GM19240 (cell line): ENCODE measurements at regions not wholly inside any gene's neighbourhood (a gene's known extent, or its start where the extent isn't known, plus 50 kb on each side); places are given as distances from the start of the nearest gene placed in this dataset.
"Not testable (repeated sequence)": the region's sequence is repeated elsewhere in the genome, so short reads cannot be mapped to it uniquely, and the experiment has no call there.

Experiments used
- DNase-seq: peaks from one replicate; pipeline ENCODE4 v3.0.0; 2011; ENCODE audit warnings: low spot score; ENCODE audit not compliant: insufficient read length

GRCh38 chr10:131811630-131812403 lies 89.0 kb upstream of the PPP2R2D start:
- DNase-seq = no peak

GRCh38 chr10:131812736-131813604 lies 87.8 kb upstream of the PPP2R2D start:
- DNase-seq = no peak

GRCh38 chr10:131814567-131815265 lies 86.1 kb upstream of the PPP2R2D start:
- no peak for DNase-seq

GRCh38 chr10:131815266-131816156 lies 85.3 kb upstream of the PPP2R2D start:
- no peak for DNase-seq

DNA sequence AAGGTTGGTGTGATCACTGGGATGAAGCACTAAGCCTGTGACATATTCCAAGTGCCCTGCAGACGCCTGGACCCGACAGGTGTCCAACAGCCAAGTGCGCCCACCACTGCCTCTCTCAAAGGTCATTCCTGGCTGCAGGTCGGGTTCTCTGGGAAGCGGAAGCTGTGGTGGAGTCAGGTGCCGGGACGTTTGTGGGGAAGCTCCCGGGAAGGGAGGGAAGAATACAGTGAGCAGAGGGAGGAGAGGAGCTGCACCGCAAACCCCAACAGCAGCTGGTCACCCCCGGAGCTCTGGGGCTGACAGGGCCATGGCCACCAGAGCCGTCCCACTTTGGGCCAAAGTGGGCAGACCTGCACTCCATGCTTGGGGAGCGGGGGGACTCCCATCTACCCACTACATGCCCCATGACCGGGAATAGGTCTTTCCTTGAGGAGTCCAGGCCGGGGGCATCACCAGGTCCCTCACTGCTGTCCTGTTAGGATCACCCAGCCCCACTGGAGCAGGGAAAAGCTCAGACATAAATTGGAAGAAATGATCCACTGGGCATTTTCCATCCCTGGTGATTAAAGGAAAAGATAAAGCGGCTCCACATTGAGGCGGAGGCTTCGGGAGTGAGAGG lies 84.5 kb upstream of the PPP2R2D start:
- DNase-seq = no peak

DNA sequence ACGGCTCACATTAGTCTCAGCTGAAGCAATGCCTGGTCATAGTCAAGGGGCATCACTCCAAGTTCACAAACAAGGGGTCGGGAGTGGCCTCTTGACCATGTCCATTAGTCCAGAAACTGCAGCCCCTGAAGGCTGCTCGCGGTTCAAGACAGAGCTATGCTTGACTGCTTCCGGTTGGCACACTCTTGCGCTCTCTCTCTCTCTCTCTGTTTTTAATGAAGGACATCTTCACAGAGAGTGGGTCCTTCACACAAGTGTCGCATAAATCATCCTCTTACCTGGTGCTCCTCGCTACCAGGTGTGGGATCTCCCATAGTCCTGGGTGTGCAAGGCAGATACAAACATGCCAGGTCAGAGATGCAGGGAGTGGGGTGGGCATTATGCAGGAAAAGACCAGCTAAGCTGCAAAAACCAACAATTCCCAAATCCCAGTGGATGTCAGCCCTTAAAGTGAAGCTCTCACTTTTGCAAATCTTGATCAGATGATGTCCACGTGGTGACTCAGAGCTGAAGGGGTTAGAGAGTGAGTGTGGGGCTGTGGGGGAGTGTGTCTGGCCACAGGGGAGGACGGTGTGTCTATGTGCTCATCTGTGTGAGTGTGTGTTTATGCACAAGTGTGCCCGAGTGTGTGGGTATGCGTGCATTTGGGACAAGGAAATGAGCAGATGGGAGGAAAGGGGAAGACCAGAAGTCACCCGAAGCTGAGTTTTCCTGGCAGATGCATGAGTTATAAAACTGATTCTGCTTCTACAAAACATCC lies 83.7 kb upstream of the PPP2R2D start:
- no peak for DNase-seq

GRCh38 chr10:131817866-131818509 lies 82.8 kb upstream of the PPP2R2D start:
- no peak for DNase-seq

GRCh38 chr10:131818510-131819234 lies 82.1 kb upstream of the PPP2R2D start:
- no peak for DNase-seq

DNA sequence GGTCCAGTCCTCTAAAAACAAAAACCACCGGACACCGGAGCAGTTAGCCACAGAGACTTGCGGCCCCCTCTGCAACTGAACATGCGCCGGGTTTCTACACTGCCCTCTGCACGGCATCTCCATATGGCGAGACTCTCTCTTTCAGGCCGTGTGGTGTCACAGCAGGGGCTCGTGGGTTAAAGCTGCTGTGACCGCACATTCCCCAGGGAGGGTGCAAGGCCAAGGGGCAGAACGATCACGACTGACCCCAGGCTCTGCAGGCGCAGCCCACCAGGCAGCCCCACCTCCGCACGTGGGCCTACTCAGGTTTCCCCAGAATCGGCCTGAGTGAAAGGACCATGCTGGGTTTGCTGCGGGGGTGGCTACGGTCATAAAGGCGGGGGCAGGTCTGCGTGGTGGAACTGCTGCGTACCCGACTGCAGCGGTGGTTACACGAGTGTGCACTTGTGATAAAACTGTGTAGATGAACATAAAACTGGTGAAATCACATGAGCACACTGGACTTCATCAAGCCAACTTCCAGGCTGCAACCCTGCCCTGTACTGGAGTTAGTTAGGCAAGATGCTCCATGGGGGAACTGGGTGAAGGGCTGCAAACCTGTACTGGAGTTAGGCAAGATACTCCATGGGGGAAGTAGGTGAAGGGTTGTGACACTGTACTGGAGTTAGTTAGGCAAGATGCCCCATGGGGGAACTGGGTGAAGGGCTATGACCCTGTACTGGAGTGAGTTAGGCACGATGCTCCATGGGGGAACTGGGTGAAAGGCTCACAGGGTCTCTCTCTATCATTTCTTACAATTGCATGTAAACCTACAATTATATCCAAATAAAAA lies 81.4 kb upstream of the PPP2R2D start:
- no peak for DNase-seq

GRCh38 chr10:131820626-131821025 lies 80.2 kb upstream of the PPP2R2D start:
- no peak for DNase-seq

GRCh38 chr10:131821378-131822012 lies 79.3 kb upstream of the PPP2R2D start:
- DNase-seq = no peak

GRCh38 chr10:131822013-131822691 lies 78.7 kb upstream of the PPP2R2D start:
- no peak for DNase-seq

DNA sequence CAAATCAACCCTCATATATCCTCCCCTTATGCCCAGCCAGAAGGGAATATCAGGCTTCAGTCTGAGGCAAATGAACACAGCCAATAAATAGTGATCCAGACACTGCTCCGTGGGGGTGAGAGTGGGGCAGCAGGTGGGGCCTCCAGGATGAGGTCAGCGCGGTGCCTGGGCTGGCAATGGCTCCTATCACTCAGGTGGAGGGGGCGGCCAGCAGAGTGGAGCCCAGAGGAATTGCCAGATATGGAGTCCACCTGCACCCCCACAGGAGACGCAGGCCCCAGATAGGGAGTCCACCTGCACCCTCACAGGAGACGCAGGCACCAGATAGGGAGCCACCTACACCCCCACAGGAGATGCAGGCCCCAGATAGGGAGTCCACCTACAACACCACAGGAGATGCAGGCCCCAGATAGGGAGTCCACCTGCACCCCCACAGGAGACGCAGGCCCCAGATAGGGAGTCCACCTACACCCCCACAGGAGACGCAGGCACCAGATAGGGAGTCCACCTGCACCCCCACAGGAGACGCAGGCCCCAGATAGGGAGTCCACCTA lies 78.0 kb upstream of the PPP2R2D start:
- DNase-seq = no peak

- DNase-seq = not testable (repeated sequence)
Measured at GRCh38 chr10:131823601-131824099, 77.2 kb upstream of the PPP2R2D start.

DNA sequence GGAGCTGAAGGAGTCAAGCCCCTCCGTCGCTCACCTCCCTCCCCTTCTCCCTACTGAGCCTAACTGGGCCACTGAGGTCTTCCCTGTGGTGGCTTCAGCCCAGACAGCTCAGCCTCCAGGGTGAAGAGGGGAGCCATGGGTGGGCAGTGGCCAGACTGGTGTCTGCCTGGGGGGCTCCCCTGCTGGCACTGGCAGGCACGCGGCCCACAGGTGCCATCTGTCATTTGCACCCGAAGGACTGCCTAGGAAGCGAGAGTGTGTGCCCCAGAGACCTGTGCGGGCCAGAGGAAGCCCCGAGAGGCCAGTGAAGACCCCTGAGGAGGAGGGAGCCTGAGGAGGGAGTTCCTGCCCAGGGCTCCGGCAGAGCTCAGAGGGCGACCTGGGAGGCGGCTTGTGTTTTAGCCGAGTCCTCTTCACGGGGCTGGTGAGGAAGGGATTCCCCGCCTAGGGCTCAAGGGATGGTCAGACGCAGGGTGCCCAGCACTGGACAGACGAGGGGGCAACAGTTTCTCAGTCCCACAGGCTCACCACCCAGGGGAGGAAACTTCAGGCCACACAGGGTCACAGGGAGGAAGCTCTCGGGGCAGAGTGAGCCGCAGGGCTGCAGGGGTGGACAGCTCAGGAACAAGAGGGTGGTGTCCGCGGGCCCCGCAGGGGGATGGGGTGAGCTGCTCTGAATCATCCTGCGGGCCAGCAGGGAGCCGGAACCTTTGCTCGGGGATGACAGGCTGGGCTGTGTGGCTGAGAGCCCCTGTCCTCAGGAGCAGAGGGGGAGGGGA lies 76.2 kb upstream of the PPP2R2D start:
- no peak for DNase-seq
